Natural killer cell (primary cell): ENCODE measurements at regions not wholly inside any gene's neighbourhood (a gene's known extent, or its start where the extent isn't known, plus 50 kb on each side); places are given as distances from the start of the nearest gene placed in this dataset.

Experiments used
- ATAC-seq, 3 donors: fragments of 150-1000 bp in 2 of 3; fragments of 200-7000 bp in 1 of 3; cut with Tn5 transposase; 1 replicate in 1 of 3; 2 replicates in 2 of 3; pipeline ENCODE4 v1.10.0; 2021; ENCODE audit warnings: mild to moderate bottlenecking in 2 of 3, moderate library complexity in 2 of 3
- DNase-seq, 2 donors: peaks; one replicate each; pipeline versions ENCODE4 v3.0.0 to v3.0.0-alpha.2; 2013 to 2021; ENCODE audit warnings: mixed read lengths in 1 of 2
- H3K27ac ChIP-seq: one replicate; pipeline ENCODE4 v1.5.1; 2013; ENCODE audit warnings: mild to moderate bottlenecking, low read length
- H3K27me3 ChIP-seq: one replicate; pipeline ENCODE4 v1.6.1; 2013; ENCODE audit warnings: low read length; ENCODE audit not compliant: control insufficient read depth, insufficient read depth
- H3K36me3 ChIP-seq: one replicate; pipeline ENCODE4 v1.6.1; 2013; ENCODE audit warnings: low read length; ENCODE audit not compliant: control insufficient read depth, insufficient read depth
- H3K4me1 ChIP-seq: one replicate; pipeline ENCODE4 v1.6.1; 2013; ENCODE audit warnings: low read length; ENCODE audit not compliant: control insufficient read depth, insufficient read depth
- H3K4me3 ChIP-seq: one replicate; pipeline ENCODE4 v1.5.1; 2013; ENCODE audit warnings: low read length
- H3K9me3 ChIP-seq: one replicate; pipeline ENCODE4 v1.6.1; 2013; ENCODE audit warnings: low read length; ENCODE audit not compliant: control insufficient read depth, insufficient read depth
- H3K27ac Mint-ChIP-seq, 2 donors: one replicate each; pipeline ENCODE4 v1.8.0; 2022; ENCODE audit warnings: mild to moderate bottlenecking in 2 of 2, mixed read lengths in 2 of 2, moderate library complexity in 1 of 2
- H3K27me3 Mint-ChIP-seq, 2 donors: one replicate each; pipeline ENCODE4 v1.8.0; 2022; ENCODE audit warnings: low read depth in 2 of 2, mixed read lengths in 2 of 2
- H3K36me3 Mint-ChIP-seq: one replicate; pipeline ENCODE4 v1.8.0; 2022; ENCODE audit warnings: mixed read lengths
- H3K4me1 Mint-ChIP-seq, 2 donors: one replicate each; pipeline ENCODE4 v1.8.0; 2022; ENCODE audit warnings: mixed read lengths in 2 of 2
- H3K4me3 Mint-ChIP-seq: one replicate; pipeline ENCODE4 v1.8.0; 2022; ENCODE audit warnings: mild to moderate bottlenecking, moderate library complexity, mixed read lengths
- H3K9me3 Mint-ChIP-seq, 2 donors: one replicate each; pipeline ENCODE4 v1.8.0; 2022; ENCODE audit warnings: mixed read lengths in 2 of 2
- WGBS: methylation state at CpG from one replicate; pipeline ENCODE4 v1.1.7; 2013; ENCODE audit warnings: missing lambda C conversion rate; ENCODE audit not compliant: insufficient coverage; 5-methylcytosine and 5-hydroxymethylcytosine counted together
- intact Hi-C: fragments of 100-400 bp; cut with micrococcal nuclease; formaldehyde crosslinking; loops from one replicate; pipeline ENCODE4 v1.14.2; 2022
- TF ChIP-seq, protein P1 (sequence below): fragments of 200-600 bp; IDR thresholded peaks from one replicate; pipeline ENCODE4 v1.8.0; 2022; ENCODE audit warnings: antibody characterized with exemption

DNA sequence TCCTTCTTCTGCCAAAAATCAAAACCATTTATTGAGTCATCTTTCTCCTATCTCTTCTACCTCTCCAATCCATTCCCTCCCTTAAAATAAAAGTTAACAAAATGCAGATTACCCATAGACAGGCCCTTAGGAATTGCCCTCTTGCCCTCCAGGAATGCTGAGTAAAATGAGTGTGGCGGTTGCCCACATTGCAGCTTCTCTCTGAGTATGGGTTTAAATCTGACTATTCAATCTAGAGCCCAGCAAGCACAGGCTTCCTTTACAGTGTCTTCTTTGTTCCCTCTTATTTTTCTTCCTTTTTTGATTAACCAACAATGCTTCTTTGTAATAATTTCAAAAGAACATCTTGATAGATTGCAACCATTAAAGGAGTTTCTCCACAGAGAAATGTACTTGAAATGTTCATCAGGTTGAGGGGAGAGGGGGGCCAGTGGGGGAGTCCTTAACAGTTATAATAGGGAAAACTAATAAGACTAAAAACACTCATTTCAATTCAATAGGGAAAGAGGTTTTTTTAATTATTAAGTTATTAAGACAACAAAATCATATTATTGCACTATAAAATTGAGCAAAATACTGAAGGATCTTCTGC is 135.3 kb upstream of the LMCD1 start:
- no peaks in the 10 kb centered on the region for H3K9me3 ChIP-seq
- H3K9me3 Mint-ChIP-seq, result peaks cover 2 to 4% of the 10 kb centered on the region in 2 donors
- intact Hi-C loops, result no loop called here
- no peaks in the 10 kb centered on the region for H3K4me1 ChIP-seq
- H3K27ac ChIP-seq, result no peak overlapping the region
- no peaks in the 10 kb centered on the region for H3K36me3 Mint-ChIP-seq
- H3K36me3 ChIP-seq, result no peaks in the 10 kb centered on the region
- TF ChIP-seq, protein P1, sequence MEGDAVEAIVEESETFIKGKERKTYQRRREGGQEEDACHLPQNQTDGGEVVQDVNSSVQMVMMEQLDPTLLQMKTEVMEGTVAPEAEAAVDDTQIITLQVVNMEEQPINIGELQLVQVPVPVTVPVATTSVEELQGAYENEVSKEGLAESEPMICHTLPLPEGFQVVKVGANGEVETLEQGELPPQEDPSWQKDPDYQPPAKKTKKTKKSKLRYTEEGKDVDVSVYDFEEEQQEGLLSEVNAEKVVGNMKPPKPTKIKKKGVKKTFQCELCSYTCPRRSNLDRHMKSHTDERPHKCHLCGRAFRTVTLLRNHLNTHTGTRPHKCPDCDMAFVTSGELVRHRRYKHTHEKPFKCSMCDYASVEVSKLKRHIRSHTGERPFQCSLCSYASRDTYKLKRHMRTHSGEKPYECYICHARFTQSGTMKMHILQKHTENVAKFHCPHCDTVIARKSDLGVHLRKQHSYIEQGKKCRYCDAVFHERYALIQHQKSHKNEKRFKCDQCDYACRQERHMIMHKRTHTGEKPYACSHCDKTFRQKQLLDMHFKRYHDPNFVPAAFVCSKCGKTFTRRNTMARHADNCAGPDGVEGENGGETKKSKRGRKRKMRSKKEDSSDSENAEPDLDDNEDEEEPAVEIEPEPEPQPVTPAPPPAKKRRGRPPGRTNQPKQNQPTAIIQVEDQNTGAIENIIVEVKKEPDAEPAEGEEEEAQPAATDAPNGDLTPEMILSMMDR, result no peak
- peaks cover 16 to 26% of the 10 kb centered on the region in 2 donors for H3K4me1 Mint-ChIP-seq
- DNase-seq (no peak), ATAC-seq (no peak)
- WGBS, result 100% methylated on average over 1 of the region's 1 CpG
- no peaks in the 10 kb centered on the region for H3K27me3 ChIP-seq
- no peak overlapping the region for H3K4me3 Mint-ChIP-seq
- H3K4me3 ChIP-seq, result no peak overlapping the region
- H3K27me3 Mint-ChIP-seq, result peaks cover 3 to 19% of the 10 kb centered on the region in 2 donors
- H3K27ac Mint-ChIP-seq, result no peak overlapping the region

DNA sequence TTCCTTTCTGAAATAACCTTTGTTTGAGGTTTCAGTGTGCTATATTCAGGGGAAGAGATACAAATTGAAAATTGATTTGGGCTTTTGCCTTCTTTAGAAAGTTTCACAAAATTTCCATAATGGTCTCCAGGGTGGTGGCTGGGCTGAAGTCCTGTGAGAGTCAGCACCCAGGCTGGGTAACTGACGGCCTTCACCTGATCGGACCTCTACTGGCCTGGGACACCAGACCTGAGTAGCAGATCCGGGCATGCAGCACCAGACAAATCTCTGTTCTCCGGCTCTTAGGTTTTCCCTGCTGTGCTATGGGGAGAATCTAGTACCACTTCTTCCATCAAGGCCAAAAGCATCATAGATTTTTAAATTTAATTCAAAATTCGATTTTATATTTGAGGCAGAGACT is 133.0 kb upstream of the LMCD1 start:
- H3K9me3 ChIP-seq, result no peaks in the 10 kb centered on the region
- Mint-ChIP-seq H3K27me3 (peaks cover 7 to 19% of the 10 kb centered on the region in 2 donors), H3K36me3 (peaks cover 7% of the 10 kb centered on the region), H3K9me3 (no peaks in the 10 kb centered on the region), H3K27ac (no peak overlapping the region), H3K4me3 (no peak overlapping the region), H3K4me1 (peaks cover 0 to 7% of the 10 kb centered on the region in 2 donors)
- DNase-seq (no peak), ATAC-seq (no peak)
- H3K27ac ChIP-seq, result no peak overlapping the region
- H3K4me3 ChIP-seq, result no peak overlapping the region
- no peaks in the 10 kb centered on the region for H3K36me3 ChIP-seq
- TF ChIP-seq, protein P1, result no peak
- intact Hi-C loops, result no loop called here
- WGBS, result 93% methylated on average over 3 of the region's 5 CpGs
- no peaks in the 10 kb centered on the region for H3K4me1 ChIP-seq
- no peaks in the 10 kb centered on the region for H3K27me3 ChIP-seq

DNA sequence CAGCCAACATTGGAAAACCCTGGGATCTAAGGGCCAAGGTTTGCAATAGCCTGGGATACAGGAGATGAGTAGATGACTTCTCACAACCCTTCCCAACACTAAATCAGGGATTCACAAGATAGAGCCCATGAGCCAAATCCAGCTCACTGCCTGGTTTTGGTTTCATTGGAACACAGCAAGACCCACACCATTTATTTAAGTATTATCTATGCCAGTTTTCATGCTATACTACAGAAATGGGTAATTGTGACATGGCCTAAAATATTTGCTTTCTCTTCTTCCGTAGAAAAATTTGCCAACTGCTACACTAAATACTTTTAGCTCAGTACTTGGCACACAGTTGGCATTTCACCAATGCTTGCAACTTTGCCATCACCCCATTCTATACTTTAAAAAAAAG is 132.0 kb upstream of the LMCD1 start:
- intact Hi-C loops, result no loop called here
- peaks cover 0 to 6% of the 10 kb centered on the region in 2 donors for H3K4me1 Mint-ChIP-seq
- H3K9me3 ChIP-seq, result no peaks in the 10 kb centered on the region
- WGBS, result 82% methylated on average over 1 of the region's 1 CpG
- H3K27me3 Mint-ChIP-seq, result peaks cover 7 to 19% of the 10 kb centered on the region in 2 donors
- H3K4me3 Mint-ChIP-seq, result no peak overlapping the region
- H3K4me3 ChIP-seq, result no peak overlapping the region
- TF ChIP-seq, protein P1, result no peak
- no peaks in the 10 kb centered on the region for H3K4me1 ChIP-seq
- DNase-seq (no peak), ATAC-seq (no peak)
- no peaks in the 10 kb centered on the region for H3K27me3 ChIP-seq
- H3K9me3 Mint-ChIP-seq, result peaks cover 0 to 3% of the 10 kb centered on the region in 2 donors
- H3K27ac ChIP-seq, result no peak overlapping the region
- H3K36me3 ChIP-seq, result no peaks in the 10 kb centered on the region
- no peak overlapping the region for H3K27ac Mint-ChIP-seq
- peaks cover 7% of the 10 kb centered on the region for H3K36me3 Mint-ChIP-seq

DNA sequence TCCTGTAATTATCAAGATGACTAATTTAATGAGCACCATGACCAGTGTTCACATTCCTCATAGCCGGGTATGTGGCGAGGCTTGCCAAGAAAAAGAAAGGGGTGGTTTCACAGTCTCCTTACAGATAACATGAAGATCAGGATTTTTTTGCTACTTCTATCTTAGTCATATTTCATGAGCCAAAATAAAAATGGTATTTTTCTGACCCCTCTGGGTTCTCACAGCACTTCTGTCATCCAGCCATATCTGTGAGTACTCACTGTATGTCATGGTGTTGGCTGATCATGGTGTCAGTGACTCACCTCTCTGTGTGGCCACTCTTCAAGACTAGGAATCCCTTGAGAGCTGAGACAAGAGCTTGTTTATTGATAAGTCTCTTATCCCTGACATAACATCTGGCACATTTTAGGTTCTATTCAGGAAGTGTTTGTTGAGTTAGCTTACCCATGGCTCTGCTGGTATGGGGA is 130.5 kb upstream of the LMCD1 start:
- 100% methylated on average over 2 of the region's 2 CpGs for WGBS

More for the DNA sequence above, 130.5 kb upstream of the LMCD1 start:
- TF ChIP-seq, protein P1, result no peak
- Mint-ChIP-seq H3K27me3 (peaks cover 9 to 19% of the 10 kb centered on the region in 2 donors), H3K36me3 (peaks cover 9% of the 10 kb centered on the region), H3K9me3 (peaks cover 0 to 5% of the 10 kb centered on the region in 2 donors), H3K4me3 (no peak overlapping the region), H3K4me1 (peaks cover 0 to 6% of the 10 kb centered on the region in 2 donors), H3K27ac (no peak overlapping the region)
- Histone ChIP-seq H3K36me3 (no peaks in the 10 kb centered on the region), H3K9me3 (no peaks in the 10 kb centered on the region), H3K4me1 (no peaks in the 10 kb centered on the region), H3K27me3 (no peaks in the 10 kb centered on the region), H3K4me3 (no peak overlapping the region), H3K27ac (no peak overlapping the region)
- peak in 1 of 3 donors; percentile 75 for ATAC-seq
- intact Hi-C loops, result no loop called here
- no peak for DNase-seq
